ENCODE measurements at regions not wholly inside any gene's neighbourhood (a gene's known extent, or its start where the extent isn't known, plus 50 kb on each side); places are given as distances from the start of the nearest gene placed in this dataset.
"Not testable (repeated sequence)": the region's sequence is repeated elsewhere in the genome, so short reads cannot be mapped to it uniquely, and the experiment has no call there.

DNA sequence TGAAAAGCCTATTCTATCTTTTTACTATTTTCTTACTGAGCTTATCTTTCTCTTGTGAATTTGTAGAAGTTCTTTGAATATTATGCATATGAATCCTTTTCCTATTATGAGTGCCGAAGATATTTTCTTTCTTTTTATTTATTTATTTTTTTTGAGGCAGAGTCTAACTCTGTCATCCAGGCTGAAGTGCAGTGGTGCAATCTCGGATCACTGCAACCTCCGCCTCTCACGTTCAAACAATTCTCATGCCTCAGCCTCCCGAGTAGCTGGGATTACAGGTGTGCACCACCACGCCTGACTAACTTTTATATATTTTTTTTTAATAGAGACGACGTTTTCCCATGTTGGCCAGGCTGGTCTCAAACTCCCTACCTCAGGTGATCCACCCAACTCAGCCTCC lies 109.8 kb downstream of the RHOU start:
- 96% methylated on average over 8 of the region's 8 CpGs for WGBS
- H3K4me3 ChIP-seq (ENCODE audit: low read depth, low read length): no peak overlapping the region
- H3K4me1 ChIP-seq (ENCODE audit: insufficient read depth): no peaks in the 10 kb centered on the region

GRCh38 chr1:228846952-228847351 lies 111.7 kb downstream of the RHOU start:
- Histone ChIP-seq H3K4me1 (ENCODE audit: insufficient read depth) (peaks cover 2% of the 10 kb centered on the region), H3K36me3 (ENCODE audit: insufficient read depth) (no peaks in the 10 kb centered on the region)

More for the DNA sequence above, 109.8 kb downstream of the RHOU start:
- H3K36me3 ChIP-seq (ENCODE audit: insufficient read depth): no peaks in the 10 kb centered on the region
- no peak for DNase-seq (ENCODE audit: extremely low spot score)
- no peak overlapping the region for H3K27ac ChIP-seq (ENCODE audit: low read depth)

DNA sequence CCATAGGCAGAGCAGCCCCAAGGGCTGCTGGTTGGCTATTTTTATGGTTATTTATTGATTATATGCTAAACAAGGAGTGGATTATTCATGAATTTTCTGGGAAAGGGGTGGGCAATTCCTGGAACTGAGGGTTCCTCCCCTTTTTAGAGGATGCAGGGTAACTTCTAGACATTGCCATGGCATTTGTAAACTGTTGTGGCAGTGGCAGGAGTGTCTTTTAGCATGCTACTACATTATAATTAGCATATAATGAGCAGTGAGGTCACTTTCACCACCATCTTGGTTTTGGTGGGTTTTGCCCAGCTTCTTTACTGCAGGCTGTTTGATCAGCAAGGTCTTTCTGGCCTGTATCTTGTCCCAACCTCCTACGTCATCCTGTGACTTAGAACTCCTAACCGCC lies 112.2 kb downstream of the RHOU start:
- not testable (repeated sequence) for H3K36me3 ChIP-seq (ENCODE audit: insufficient read depth); H3K27ac ChIP-seq (ENCODE audit: low read depth); H3K4me1 ChIP-seq (ENCODE audit: insufficient read depth); DNase-seq (ENCODE audit: extremely low spot score); H3K4me3 ChIP-seq (ENCODE audit: low read depth, low read length)
- over 99% methylated on average over 2 of the region's 2 CpGs for WGBS

More at GRCh38 chr1:228846952-228847351, 111.7 kb downstream of the RHOU start:
- no peak for DNase-seq (ENCODE audit: extremely low spot score)
- H3K4me3 ChIP-seq (ENCODE audit: low read depth, low read length): no peak overlapping the region
- WGBS: 98% methylated on average over 1 of the region's 1 CpG
- H3K27ac ChIP-seq (ENCODE audit: low read depth): no peak overlapping the region

- H3K4me1 ChIP-seq (ENCODE audit: insufficient read depth): peaks cover 2% of the 10 kb centered on the region
- H3K36me3 ChIP-seq (ENCODE audit: insufficient read depth): no peaks in the 10 kb centered on the region
- no peak overlapping the region for H3K27ac ChIP-seq (ENCODE audit: low read depth)
- no peak for DNase-seq (ENCODE audit: extremely low spot score)
- 53% methylated on average over 2 of the region's 2 CpGs for WGBS
- no peak overlapping the region for H3K4me3 ChIP-seq (ENCODE audit: low read depth, low read length)
These were observed 113.1 kb downstream of the RHOU start for GRCh38 chr1:228848406-228848805.

DNA sequence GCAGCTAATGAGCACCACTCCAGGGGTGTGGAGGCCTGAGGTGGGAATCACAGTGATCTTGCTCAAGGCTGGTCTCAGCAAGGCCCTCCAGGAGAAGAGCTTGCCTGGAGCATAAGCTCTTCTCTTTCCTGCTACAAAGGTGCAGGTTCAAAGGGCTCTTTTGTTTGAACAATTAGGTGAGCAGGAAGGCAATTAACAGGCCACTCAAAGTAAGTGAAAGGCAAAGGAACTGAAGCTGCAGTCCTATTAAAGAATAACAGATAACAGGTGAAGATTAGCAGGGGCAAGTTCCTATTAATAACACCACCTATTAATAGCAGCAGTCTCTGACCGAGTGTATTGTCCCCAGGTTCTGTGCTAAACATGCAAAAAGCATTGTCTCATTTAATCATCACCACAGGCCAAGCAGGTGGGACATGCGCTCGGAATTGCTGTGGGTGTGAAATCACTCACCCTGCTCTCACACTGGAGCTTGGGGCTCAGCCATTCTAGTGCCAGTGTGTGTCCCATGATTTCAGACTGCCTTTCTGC lies 113.8 kb downstream of the RHOU start:
- no peak for DNase-seq (ENCODE audit: extremely low spot score)

GRCh38 chr1:228850141-228851100 lies 115.1 kb downstream of the RHOU start:
- 60% methylated on average over 11 of the region's 11 CpGs for WGBS
- DNase-seq (ENCODE audit: extremely low spot score): no peak
- no peak overlapping the region for H3K4me3 ChIP-seq (ENCODE audit: low read depth, low read length)
- no peak overlapping the region for H3K27ac ChIP-seq (ENCODE audit: low read depth)
- no peaks in the 10 kb centered on the region for H3K36me3 ChIP-seq (ENCODE audit: insufficient read depth)
- peaks cover 2% of the 10 kb centered on the region for H3K4me1 ChIP-seq (ENCODE audit: insufficient read depth)

More for the DNA sequence above, 113.8 kb downstream of the RHOU start:
- no peaks in the 10 kb centered on the region for H3K36me3 ChIP-seq (ENCODE audit: insufficient read depth)
- no peak overlapping the region for H3K4me3 ChIP-seq (ENCODE audit: low read depth, low read length)
- H3K4me1 ChIP-seq (ENCODE audit: insufficient read depth): peaks cover 2% of the 10 kb centered on the region
- no peak overlapping the region for H3K27ac ChIP-seq (ENCODE audit: low read depth)
- WGBS: 78% methylated on average over 3 of the region's 3 CpGs

- H3K36me3 ChIP-seq (ENCODE audit: insufficient read depth): no peaks in the 10 kb centered on the region
- no peak overlapping the region for H3K27ac ChIP-seq (ENCODE audit: low read depth)
- DNase-seq (ENCODE audit: extremely low spot score): no peak
- no peak overlapping the region for H3K4me3 ChIP-seq (ENCODE audit: low read depth, low read length)
- H3K4me1 ChIP-seq (ENCODE audit: insufficient read depth): peaks cover 2% of the 10 kb centered on the region
- WGBS: 81% methylated on average over 5 of the region's 5 CpGs
These were observed 115.9 kb downstream of the RHOU start for GRCh38 chr1:228851193-228851592.

- Histone ChIP-seq H3K36me3 (ENCODE audit: insufficient read depth) (no peaks in the 10 kb centered on the region), H3K4me3 (ENCODE audit: low read depth, low read length) (no peak overlapping the region), H3K27ac (ENCODE audit: low read depth) (no peak overlapping the region), H3K4me1 (ENCODE audit: insufficient read depth) (peaks cover 2% of the 10 kb centered on the region)
- DNase-seq (ENCODE audit: extremely low spot score): no peak
- WGBS: 51% methylated on average over 6 of the region's 6 CpGs
These were observed 116.3 kb downstream of the RHOU start for GRCh38 chr1:228851618-228852017.

DNA sequence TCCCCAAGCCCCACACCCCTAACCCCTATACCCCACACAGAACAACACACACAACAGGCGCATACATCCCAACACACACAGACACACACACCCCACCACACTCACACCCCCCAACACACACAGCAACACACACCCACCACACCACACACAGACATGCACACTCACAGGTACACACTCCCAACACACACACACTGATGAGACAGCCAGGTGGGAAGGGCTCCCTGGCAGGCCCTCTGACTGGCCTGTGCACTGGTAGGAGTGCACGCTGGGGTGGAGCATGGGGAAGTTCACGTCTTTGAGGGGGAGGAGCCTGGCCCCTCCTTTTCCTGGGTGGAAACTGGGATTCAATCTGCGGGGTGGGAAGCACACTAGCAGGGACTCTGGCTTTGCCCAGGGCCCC lies 116.7 kb downstream of the RHOU start:
- Histone ChIP-seq H3K4me1 (ENCODE audit: insufficient read depth) (peaks cover 2% of the 10 kb centered on the region), H3K4me3 (ENCODE audit: low read depth, low read length) (no peak overlapping the region)

GRCh38 chr1:228852511-228853088 lies 117.3 kb downstream of the RHOU start:
- H3K4me3 ChIP-seq (ENCODE audit: low read depth, low read length): no peak overlapping the region
- H3K4me1 ChIP-seq (ENCODE audit: insufficient read depth): peaks cover 2% of the 10 kb centered on the region
- no peak overlapping the region for H3K27ac ChIP-seq (ENCODE audit: low read depth)
- no peaks in the 10 kb centered on the region for H3K36me3 ChIP-seq (ENCODE audit: insufficient read depth)
- 93% methylated on average over 3 of the region's 3 CpGs for WGBS
- DNase-seq (ENCODE audit: extremely low spot score): no peak

More for the DNA sequence above, 116.7 kb downstream of the RHOU start:
- H3K27ac ChIP-seq (ENCODE audit: low read depth): no peak overlapping the region
- WGBS: 54% methylated on average over 4 of the region's 4 CpGs
- no peaks in the 10 kb centered on the region for H3K36me3 ChIP-seq (ENCODE audit: insufficient read depth)
- no peak for DNase-seq (ENCODE audit: extremely low spot score)

- Histone ChIP-seq H3K4me1 (ENCODE audit: insufficient read depth) (peaks cover 2% of the 10 kb centered on the region), H3K27ac (ENCODE audit: low read depth) (no peak overlapping the region), H3K4me3 (ENCODE audit: low read depth, low read length) (no peak overlapping the region), H3K36me3 (ENCODE audit: insufficient read depth) (no peaks in the 10 kb centered on the region)
- no peak for DNase-seq (ENCODE audit: extremely low spot score)
- 92% methylated on average over 2 of the region's 2 CpGs for WGBS
These were observed 117.9 kb downstream of the RHOU start for GRCh38 chr1:228853191-228853590.

GRCh38 chr1:228853637-228854036 lies 118.4 kb downstream of the RHOU start:
- H3K27ac ChIP-seq (ENCODE audit: low read depth): no peak overlapping the region
- 85% methylated on average over 1 of the region's 1 CpG for WGBS
- H3K4me3 ChIP-seq (ENCODE audit: low read depth, low read length): no peak overlapping the region
- no peaks in the 10 kb centered on the region for H3K36me3 ChIP-seq (ENCODE audit: insufficient read depth)
- peaks cover 2% of the 10 kb centered on the region for H3K4me1 ChIP-seq (ENCODE audit: insufficient read depth)
- DNase-seq (ENCODE audit: extremely low spot score): no peak

DNA sequence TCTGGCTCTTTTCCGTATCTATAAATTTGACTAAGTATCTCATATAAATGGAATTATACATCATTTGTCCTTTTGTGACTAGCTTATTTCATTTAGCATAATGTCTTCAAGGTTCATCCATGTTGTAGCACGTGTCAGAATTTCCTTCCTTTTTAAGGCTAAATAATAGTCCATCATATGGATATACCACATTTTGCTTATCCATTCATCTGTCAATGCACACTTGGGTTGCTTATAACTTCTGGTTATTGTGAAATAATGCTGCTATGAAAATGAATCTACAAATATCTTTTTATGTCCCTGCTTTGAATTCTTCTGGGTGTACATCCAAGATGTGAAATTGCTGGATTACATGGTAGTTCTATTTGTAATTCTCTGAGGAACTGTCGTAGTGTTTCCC lies 119.6 kb downstream of the RHOU start:
- Histone ChIP-seq H3K4me1 (ENCODE audit: insufficient read depth) (peaks cover 2% of the 10 kb centered on the region), H3K27ac (ENCODE audit: low read depth) (no peak overlapping the region), H3K4me3 (ENCODE audit: low read depth, low read length) (no peak overlapping the region), H3K36me3 (ENCODE audit: insufficient read depth) (no peaks in the 10 kb centered on the region)
- no peak for DNase-seq (ENCODE audit: extremely low spot score)
- 97% methylated on average over 3 of the region's 3 CpGs for WGBS

GRCh38 chr1:228857611-228858010 lies 122.3 kb downstream of the RHOU start:
- Histone ChIP-seq H3K36me3 (ENCODE audit: insufficient read depth) (no peaks in the 10 kb centered on the region), H3K27ac (ENCODE audit: low read depth) (no peak overlapping the region), H3K4me3 (ENCODE audit: low read depth, low read length) (no peak overlapping the region), H3K4me1 (ENCODE audit: insufficient read depth) (no peaks in the 10 kb centered on the region)
- DNase-seq (ENCODE audit: extremely low spot score): no peak
